K562 (cell line): ENCODE measurements at regions not wholly inside any gene's neighbourhood (a gene's known extent, or its start where the extent isn't known, plus 50 kb on each side); places are given as distances from the start of the nearest gene placed in this dataset.

Experiments used
- ATAC-seq: fragments of 200-7000 bp; cut with Tn5 transposase; 3 replicates; pipeline ENCODE4 v1.9.1; 2020; ENCODE audit warnings: moderate library complexity
- BruUV-seq: library from RNA; stranded (reverse); fragments of 400-500 nt; replicated peaks from 2 replicates; lab custom pipeline; 2021; lab: Mats Ljungman, UMichigan
- CTCF ChIA-PET: fragments of 300-600 bp; formaldehyde crosslinking; extraction: SDS; loops from one replicate; lab custom pipeline; 2021; ENCODE audit warnings: low intra/inter-chr PET ratio; lab: Yijun Ruan, JAX
- POLR2A ChIA-PET: fragments of 300-600, 350-650 bp; sonication (Branson Sonifier 250); formaldehyde crosslinking; extraction: SDS; loops from one replicate; lab custom pipeline; 2021; ENCODE audit warnings: antibody characterized with exemption, inconsistent platforms; lab: Yijun Ruan, JAX
- DNase-seq, 4 experiments: peaks; one replicate each; pipeline versions ENCODE4 v3.0.0 to v3.0.0-alpha.2; 2011 to 2018; ENCODE audit warnings: low spot score in 3 of 4, mixed read lengths in 3 of 4; ENCODE audit errors: extremely low read depth in 1 of 4
- FAIRE-seq: peaks from 2 replicates; lab custom pipeline; 2011; peaks lifted over from hg19 to GRCh38; lab: Jason Lieb, UNC
- H2AFZ ChIP-seq: 2 replicates; pipeline ENCODE4 v1.6.0; 2011; ENCODE audit warnings: low read depth, low read length, control low read depth, inconsistent platforms
- H3K27ac ChIP-seq: fragments of 200-600 bp; 3 replicates; pipeline ENCODE4 v1.8.0; 2011; ENCODE audit warnings: low read depth, mild to moderate bottlenecking, control low read depth, inconsistent platforms, low read length, moderate library complexity, mixed read lengths; ENCODE audit errors: extremely low read depth
- H3K27me3 ChIP-seq, 2 experiments: fragments of 300-600 bp in 1 of 2; 2 replicates in 1 of 2; 3 replicates in 1 of 2; pipeline versions ENCODE4 v1.6.0 to v1.8.0; 2011; ENCODE audit warnings: inconsistent platforms in 2 of 2, low read length in 2 of 2, mild to moderate bottlenecking in 1 of 2, mixed read lengths in 1 of 2, moderate library complexity in 1 of 2; ENCODE audit not compliant: control insufficient read depth in 2 of 2, insufficient read depth in 2 of 2
- H3K36me3 ChIP-seq: fragments of 300-600 bp; 3 replicates; pipeline ENCODE4 v1.8.0; 2011; ENCODE audit warnings: mild to moderate bottlenecking, low read length, inconsistent platforms; ENCODE audit not compliant: control insufficient read depth, insufficient read depth
- H3K4me1 ChIP-seq, 2 experiments: fragments of 200-600 bp in 1 of 2; replicated peaks in 1 of 2; 2 replicates in 1 of 2; 3 replicates in 1 of 2; pipeline versions ENCODE4 v1.5.1 to v1.8.0; 2011; ENCODE audit warnings: inconsistent platforms in 2 of 2, low read length in 2 of 2, mild to moderate bottlenecking in 1 of 2, mixed read lengths in 1 of 2, moderate library complexity in 1 of 2; ENCODE audit not compliant: control insufficient read depth in 2 of 2, insufficient read depth in 2 of 2
- H3K4me2 ChIP-seq: 2 replicates; pipeline ENCODE4 v1.6.1; 2011; ENCODE audit warnings: low read length, control low read depth, inconsistent platforms, mixed read lengths; ENCODE audit not compliant: insufficient read depth
- H3K4me3 ChIP-seq: fragments of 200-600 bp; sonication (generic), shearing (Covaris generic); 2 replicates; pipeline ENCODE4 v1.5.1; 2016; ENCODE audit warnings: control low read depth, inconsistent platforms
- H3K79me2 ChIP-seq: fragments of 200-600 bp; 3 replicates; pipeline ENCODE4 v1.8.0; 2011; ENCODE audit warnings: low read length, inconsistent platforms; ENCODE audit not compliant: control insufficient read depth, insufficient read depth
- H3K9ac ChIP-seq, 2 experiments: 2 replicates each; pipeline versions ENCODE4 v1.6.0 to v1.6.1; 2011; ENCODE audit warnings: low read depth in 2 of 2, low read length in 2 of 2, control low read depth in 1 of 2, inconsistent platforms in 1 of 2, mild to moderate bottlenecking in 1 of 2, mixed read lengths in 1 of 2; ENCODE audit not compliant: insufficient read depth in 1 of 2
- H3K9me1 ChIP-seq: one replicate; pipeline ENCODE4 v1.6.0; 2011; ENCODE audit warnings: inconsistent platforms, mild to moderate bottlenecking, low read length, moderate library complexity; ENCODE audit not compliant: control insufficient read depth, insufficient read depth
- H3K9me3 ChIP-seq: replicated peaks from 2 replicates; pipeline ENCODE4 v1.5.1; 2011; ENCODE audit warnings: low read depth, low read length, inconsistent platforms; ENCODE audit not compliant: control insufficient read depth, insufficient read depth
- H4K20me1 ChIP-seq: replicated peaks from 2 replicates; pipeline ENCODE4 v1.6.1; 2011; ENCODE audit warnings: low read length, inconsistent platforms, mixed read lengths; ENCODE audit not compliant: control insufficient read depth, insufficient read depth
- ARID3A ChIP-seq: IDR thresholded peaks from 2 replicates; pipeline ENCODE4 v1.6.1; 2012; ENCODE audit warnings: low read depth, low read length, improper control_type of control experiment, borderline replicate concordance
- HIVEP1 ChIP-seq: fragments of 250-450 bp; sonication (Bioruptor Pico); IDR thresholded peaks from 2 replicates; pipeline ENCODE4 v1.4.0; 2020; ENCODE audit warnings: mild to moderate bottlenecking
- KDM4B ChIP-seq, 2 experiments: fragments of 450-650 bp in 1 of 2; sonication (generic) in 1 of 2; IDR thresholded peaks; 2 replicates each; pipeline ENCODE4 v1.6.1; 2016 to 2017; ENCODE audit warnings: borderline replicate concordance in 2 of 2, antibody characterized with exemption in 1 of 2, low read depth in 1 of 2, mild to moderate bottlenecking in 1 of 2
- KLF13 ChIP-seq: fragments of 450-650 bp; IDR thresholded peaks from 2 replicates; pipeline ENCODE4 v1.6.1; 2016; ENCODE audit warnings: missing genetic modification characterization, low read depth, mild to moderate bottlenecking, missing compliant biosample characterization, moderate library complexity, borderline replicate concordance
- MCM2 ChIP-seq: fragments of 450-650 bp; IDR thresholded peaks from 2 replicates; pipeline ENCODE4 v1.6.1; 2017; ENCODE audit warnings: low read depth, mild to moderate bottlenecking
- TCF3 ChIP-seq: sonication (generic); formaldehyde crosslinking; IDR thresholded peaks from 2 replicates; pipeline ENCODE4 v1.4.0; 2020; ENCODE audit warnings: mild to moderate bottlenecking, missing genetic modification reagents
- WHSC1 ChIP-seq: IDR thresholded peaks from one replicate; pipeline ENCODE4 v1.6.1; 2012; ENCODE audit warnings: low read length, control low read depth, inconsistent platforms
- ZKSCAN3 ChIP-seq: fragments of 250-450 bp; sonication (Bioruptor Pico); IDR thresholded peaks from 2 replicates; pipeline ENCODE4 v1.4.0; 2020
- ZNF318 ChIP-seq, 2 experiments: fragments of 450-650 bp; IDR thresholded peaks; 2 replicates each; pipeline ENCODE4 v1.6.1; 2016; ENCODE audit warnings: mild to moderate bottlenecking in 2 of 2, borderline replicate concordance in 1 of 2, low read depth in 1 of 2, moderate library complexity in 1 of 2
- ZNF436 ChIP-seq: fragments of 250-450, 450-650 bp; sonication (Bioruptor Pico); formaldehyde crosslinking; IDR thresholded peaks from 2 replicates; pipeline ENCODE4 v1.7.0; 2020; ENCODE audit warnings: mild to moderate bottlenecking
- ZNF551 ChIP-seq: fragments of 250-450 bp; sonication (Bioruptor Pico); IDR thresholded peaks from 2 replicates; pipeline ENCODE4 v1.5.0; 2021; ENCODE audit warnings: mild to moderate bottlenecking, moderate library complexity
- ZNF584 ChIP-seq: fragments of 200-800 bp; sonication (Bioruptor generic); IDR thresholded peaks from 2 replicates; pipeline ENCODE4 v1.6.1; 2016; ENCODE audit warnings: low read depth, mild to moderate bottlenecking, missing genetic modification characterization, missing compliant biosample characterization
- WGBS: fragments of 100-300 bp; shearing (Covaris generic); methylation state at CpG from one replicate; pipeline ENCODE4 v1.1.6; 2016; ENCODE audit warnings: low coverage, mixed read lengths; ENCODE audit not compliant: insufficient coverage; ENCODE audit errors: missing lambda C conversion rate; 5-methylcytosine and 5-hydroxymethylcytosine counted together
- in situ Hi-C: fragments of 300-500 bp; cut with MboI; formaldehyde crosslinking; loops from 4 replicates; pipeline ENCODE4 v1.15.0; 2018; ENCODE audit warnings: inconsistent platforms, mixed read lengths
- intact Hi-C: fragments of 100-400 bp; cut with micrococcal nuclease; formaldehyde crosslinking; loops from 2 replicates; pipeline ENCODE4 v1.14.2; 2022

- intact Hi-C loops = no loop called here
- Histone ChIP-seq H2AFZ (no peak overlapping the region), H3K4me1 (no peaks in the 10 kb centered on the region), H3K9ac (no peak overlapping the region), H3K36me3 (no peaks in the 10 kb centered on the region), H3K27me3 (no peaks in the 10 kb centered on the region), H3K79me2 (no peaks in the 10 kb centered on the region), H3K9me3 (no peaks in the 10 kb centered on the region), H3K4me3 (no peak overlapping the region), H4K20me1 (no peaks in the 10 kb centered on the region), H3K27ac (no peak overlapping the region), H3K9me1 (no peaks in the 10 kb centered on the region), H3K4me2 (no peak overlapping the region)
- POLR2A ChIA-PET = no interaction called here
- FAIRE-seq = no peak
- 2% methylated on average over 5 of the region's 5 CpGs for WGBS
- no peak for ATAC-seq
- in situ Hi-C loops = no loop called here
- no TSS peak for BruUV-seq
- CTCF ChIA-PET = no interaction called here
- no peak for DNase-seq
- TF ChIP-seq HIVEP1 (CRISPR knock-in tag) (no peak), WHSC1 (no peak), MCM2 (no peak), KDM4B (IDR thresholded peaks at IDR 0.05; ENCODE audit: borderline replicate concordance in 2 of 2, low read depth in 1 of 2) (no peak), KLF13 (tag) (no peak), TCF3 (CRISPR knock-in tag) (no peak), ARID3A (no peak), ZNF551 (no peak), ZNF584 (CRISPR knock-in tag) (no peak), ZNF318 (IDR thresholded peaks at IDR 0.05; ENCODE audit: borderline replicate concordance in 1 of 2, low read depth in 1 of 2) (no peak), ZNF436 (CRISPR knock-in tag) (no peak), ZKSCAN3 (CRISPR knock-in tag) (no peak)
Measured at GRCh38 chr12:97229004-97229403, 233.6 kb upstream of the RMST start.
